ENCODE measurements at regions not wholly inside any gene's neighbourhood (a gene's known extent, or its start where the extent isn't known, plus 50 kb on each side); places are given as distances from the start of the nearest gene placed in this dataset.

DNA sequence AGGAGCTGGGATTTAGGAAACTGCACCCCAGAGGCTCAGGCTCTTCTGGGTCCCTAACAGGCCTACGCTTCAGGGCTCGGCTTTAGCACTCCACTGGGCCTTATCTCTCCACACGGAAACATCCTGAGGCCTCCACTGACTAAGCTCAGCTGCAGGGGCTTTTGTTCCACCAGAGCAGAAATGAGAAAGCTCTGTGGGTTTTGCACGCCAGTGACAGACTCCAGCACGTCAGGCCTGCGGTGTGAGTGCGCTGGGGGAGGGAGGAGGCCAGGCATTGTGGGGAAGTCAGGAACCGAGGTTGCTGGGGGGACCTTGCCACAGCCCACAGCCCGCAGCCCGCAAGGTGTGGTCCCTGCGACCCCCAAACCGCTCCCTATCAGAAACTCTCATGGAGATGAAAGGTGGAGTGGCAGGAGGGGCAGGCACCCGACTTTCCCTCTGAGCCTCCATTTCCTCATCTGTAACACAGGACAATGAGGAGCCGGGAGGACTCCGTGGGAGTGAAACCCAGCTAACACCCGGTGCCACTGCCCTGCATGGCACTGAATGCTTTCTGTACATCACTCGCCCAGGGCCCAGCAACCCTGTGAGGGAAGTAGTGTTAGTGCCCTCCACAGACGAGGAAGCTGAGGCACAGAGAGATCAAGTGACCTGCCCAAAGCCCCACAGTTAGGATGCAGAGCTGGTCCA lies 106.5 kb downstream of the TPRA1 start:
- H3K9me3 ChIP-seq = no peaks in the 10 kb centered on the region
- peaks cover 0 to 5% (median 0%) of the 10 kb centered on the region in 9 donors for H3K4me1 ChIP-seq
- no peaks in the 10 kb centered on the region for H3K36me3 ChIP-seq
- H3K27me3 ChIP-seq = peaks cover 0 to 5% (median 0%) of the 10 kb centered on the region in 7 donors
- H3K4me3 ChIP-seq = no peak overlapping the region
- DNase-seq = no peak
- WGBS, 2 donors = 64% methylated on average over 18 of the region's 18 CpGs
- ATAC-seq = no peak
- TF ChIP-seq, protein P1, sequence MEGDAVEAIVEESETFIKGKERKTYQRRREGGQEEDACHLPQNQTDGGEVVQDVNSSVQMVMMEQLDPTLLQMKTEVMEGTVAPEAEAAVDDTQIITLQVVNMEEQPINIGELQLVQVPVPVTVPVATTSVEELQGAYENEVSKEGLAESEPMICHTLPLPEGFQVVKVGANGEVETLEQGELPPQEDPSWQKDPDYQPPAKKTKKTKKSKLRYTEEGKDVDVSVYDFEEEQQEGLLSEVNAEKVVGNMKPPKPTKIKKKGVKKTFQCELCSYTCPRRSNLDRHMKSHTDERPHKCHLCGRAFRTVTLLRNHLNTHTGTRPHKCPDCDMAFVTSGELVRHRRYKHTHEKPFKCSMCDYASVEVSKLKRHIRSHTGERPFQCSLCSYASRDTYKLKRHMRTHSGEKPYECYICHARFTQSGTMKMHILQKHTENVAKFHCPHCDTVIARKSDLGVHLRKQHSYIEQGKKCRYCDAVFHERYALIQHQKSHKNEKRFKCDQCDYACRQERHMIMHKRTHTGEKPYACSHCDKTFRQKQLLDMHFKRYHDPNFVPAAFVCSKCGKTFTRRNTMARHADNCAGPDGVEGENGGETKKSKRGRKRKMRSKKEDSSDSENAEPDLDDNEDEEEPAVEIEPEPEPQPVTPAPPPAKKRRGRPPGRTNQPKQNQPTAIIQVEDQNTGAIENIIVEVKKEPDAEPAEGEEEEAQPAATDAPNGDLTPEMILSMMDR (IDR thresholded peaks at IDR 0.05) = no peak
- intact Hi-C loops (cut with DNase I) = no loop called here
- no peak overlapping the region for H3K27ac ChIP-seq

- H3K9me3 ChIP-seq = no peaks in the 10 kb centered on the region
- intact Hi-C loops (cut with DNase I) = no loop called here
- no peaks in the 10 kb centered on the region for H3K27me3 ChIP-seq
- no peak for ATAC-seq
- peaks cover 0 to 5% (median 0%) of the 10 kb centered on the region in 9 donors for H3K4me1 ChIP-seq
- no peak overlapping the region for H3K4me3 ChIP-seq
- H3K27ac ChIP-seq = no peak overlapping the region
- TF ChIP-seq, protein P1 (IDR thresholded peaks at IDR 0.05) = no peak
- WGBS, 2 donors = 85 to 86% methylated on average over 11 of the region's 11 CpGs
- DNase-seq = no peak
- H3K36me3 ChIP-seq = no peaks in the 10 kb centered on the region
Observed at GRCh38 chr3:127483005-127483641, 107.4 kb downstream of the TPRA1 start.

DNA sequence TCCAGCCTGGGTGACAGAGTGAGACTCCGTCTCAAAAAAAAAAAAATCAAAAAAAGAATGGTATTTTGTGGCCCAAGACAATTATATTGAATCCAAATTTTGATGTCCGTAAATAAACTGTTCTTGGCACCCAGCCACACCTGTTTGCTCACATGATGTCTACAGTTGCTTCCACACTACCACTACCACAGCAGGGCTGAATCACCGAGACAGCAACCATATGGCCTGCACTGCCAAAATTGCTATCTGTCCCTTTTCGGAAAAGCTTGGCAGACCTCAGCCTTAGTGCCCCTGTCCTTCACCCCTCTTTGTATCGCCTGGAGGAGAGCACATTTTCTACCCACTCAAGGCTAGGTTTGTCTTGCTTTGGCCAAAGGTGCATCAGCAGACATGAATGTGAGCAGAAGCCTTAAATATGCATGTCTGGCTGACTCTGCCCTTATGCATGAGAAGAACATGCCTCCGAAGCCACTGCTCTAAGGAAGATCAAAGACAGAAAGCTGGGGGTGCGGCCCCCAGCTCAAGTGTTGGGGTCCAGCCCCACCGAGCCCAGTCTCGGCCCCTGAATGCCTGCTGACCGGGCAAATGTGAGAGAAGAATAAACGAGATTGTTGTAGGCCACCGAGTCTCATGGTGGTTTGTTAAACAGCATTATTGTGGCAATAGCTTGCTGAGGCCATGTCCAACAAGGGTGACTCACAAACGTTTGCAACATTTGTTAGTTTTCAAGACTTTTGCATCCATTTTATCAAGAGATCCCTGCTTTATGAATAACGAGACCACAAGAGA lies 108.1 kb downstream of the TPRA1 start:
- peak in 2 of 8 donors; percentile 44 to 51 for ATAC-seq
- H3K36me3 ChIP-seq = no peaks in the 10 kb centered on the region
- intact Hi-C loops (cut with DNase I) = no loop called here

More for the DNA sequence above, 108.1 kb downstream of the TPRA1 start:
- Histone ChIP-seq H3K27me3 (no peaks in the 10 kb centered on the region), H3K27ac (no peak overlapping the region), H3K9me3 (no peaks in the 10 kb centered on the region), H3K4me3 (no peak overlapping the region), H3K4me1 (peaks cover 0 to 5% (median 0%) of the 10 kb centered on the region in 9 donors)
- DNase-seq = no peak
- TF ChIP-seq, protein P1 (IDR thresholded peaks at IDR 0.05) = no peak
- WGBS, 2 donors = 77 to 82% methylated on average over 14 of the region's 14 CpGs
